ENCODE measurements at regions not wholly inside any gene's neighbourhood (a gene's known extent, or its start where the extent isn't known, plus 50 kb on each side); places are given as distances from the start of the nearest gene placed in this dataset.

DNA sequence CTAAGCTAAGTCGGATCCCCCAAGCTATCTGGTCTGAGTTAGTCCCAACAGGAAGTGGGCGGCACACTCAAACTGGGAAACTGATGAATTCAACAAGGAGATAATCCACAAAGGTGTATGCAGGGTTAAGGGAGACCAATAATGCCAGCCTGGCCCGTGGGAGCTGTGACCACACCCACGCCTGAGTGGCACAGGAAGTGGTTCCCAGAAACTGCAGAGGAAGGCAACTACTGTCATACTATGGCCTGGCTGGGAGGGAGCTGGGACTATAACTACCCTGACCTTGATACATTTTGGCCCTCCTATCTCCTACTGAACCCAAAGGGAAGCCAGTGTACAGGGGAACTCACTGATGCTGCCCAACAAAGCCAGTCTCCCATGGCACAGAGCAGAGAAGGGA, 85.5 kb upstream of the TDRD3 start:
- H2AFZ ChIP-seq (replicated peaks; ENCODE audit: low read length, poor library complexity): no peak overlapping the region
- dilution Hi-C loops (cut with HindIII; ENCODE audit: low sequenced_read_pairs, unreplicated experiment) (no loop called here), in situ Hi-C loops (cut with MboI; ENCODE audit: low sequenced_read_pairs) (no loop called here), intact Hi-C loops (cut with micrococcal nuclease) (loop anchor here (10.0 kb wide), 1 partner anchor 127 kb away; no protein-coding TSS in a partner anchor)
- BruUV-seq (replicated peaks): no TSS peak
- H3K36me3 ChIP-seq (ENCODE audit: control insufficient read depth, insufficient read depth, low read length): no peaks in the 10 kb centered on the region
- no peak overlapping the region for H4K8ac ChIP-seq (ENCODE audit: low read depth in 2 of 2, low read length in 2 of 2)
- POLR2A ChIA-PET (ENCODE audit: unreplicated experiment): no interaction called here
- no peak overlapping the region for H4K5ac ChIP-seq (ENCODE audit: low read depth, low read length)
- H3K27me3 ChIP-seq (ENCODE audit: control insufficient read depth, insufficient read depth, low read length): peaks cover 5% of the 10 kb centered on the region
- no peak overlapping the region for H2BK120ac ChIP-seq (ENCODE audit: low read depth, low read length)
- DNase-seq: no peak
- H3K14ac ChIP-seq (replicated peaks; ENCODE audit: low read depth, low read length): no peak overlapping the region
- no peak overlapping the region for H3K23ac ChIP-seq (ENCODE audit: low read depth, low read length)
- H2BK5ac ChIP-seq (ENCODE audit: low read depth, low read length, poor library complexity, severe bottlenecking): no peak overlapping the region
- no peak overlapping the region for H3K27ac ChIP-seq (ENCODE audit: insufficient read depth, low read length)
- H2BK15ac ChIP-seq (ENCODE audit: low read depth, low read length): no peak overlapping the region
- ATAC-seq (ENCODE audit: low read depth): no peak
- H2AK5ac ChIP-seq (ENCODE audit: low read depth, low read length): no peak overlapping the region
- H3K56ac ChIP-seq (ENCODE audit: extremely low read depth, insufficient read depth, low read length): no peak overlapping the region
- 100% methylated on average over 1 of the region's 4 CpGs; no CpG with 5 or more reads in 1 of the 2 experiments for WGBS, 2 experiments (ENCODE audit: extremely low coverage in 2 of 2, insufficient read length in 1 of 2)
- H2BK20ac ChIP-seq (ENCODE audit: low read depth, low read length): no peak overlapping the region
- H3K9ac ChIP-seq (ENCODE audit: low read depth, low read length): no peak overlapping the region
- TF ChIP-seq FOS (IDR thresholded peaks at IDR 0.05; ENCODE audit: low read depth, low read length) (no peak), CEBPB (IDR thresholded peaks at IDR 0.05; ENCODE audit: low read depth, low read length) (no peak), MAZ (IDR thresholded peaks at IDR 0.05; ENCODE audit: borderline replicate concordance, low read depth, low read length) (no peak), RCOR1 (IDR thresholded peaks at IDR 0.05; ENCODE audit: insufficient replicate concordance, low read length) (no peak), BHLHE40 (IDR thresholded peaks at IDR 0.05; ENCODE audit: low read depth, low read length) (no peak), RAD21 (IDR thresholded peaks at IDR 0.05; ENCODE audit: low read length) (no peak), MXI1 (IDR thresholded peaks at IDR 0.05; ENCODE audit: borderline replicate concordance, low read depth, low read length) (no peak), POLR2A (IDR thresholded peaks at IDR 0.05; ENCODE audit: low read depth, low read length) (no peak), MAFK (IDR thresholded peaks at IDR 0.05; ENCODE audit: low read depth, low read length) (no peak)
- TF ChIP-seq, protein P1, sequence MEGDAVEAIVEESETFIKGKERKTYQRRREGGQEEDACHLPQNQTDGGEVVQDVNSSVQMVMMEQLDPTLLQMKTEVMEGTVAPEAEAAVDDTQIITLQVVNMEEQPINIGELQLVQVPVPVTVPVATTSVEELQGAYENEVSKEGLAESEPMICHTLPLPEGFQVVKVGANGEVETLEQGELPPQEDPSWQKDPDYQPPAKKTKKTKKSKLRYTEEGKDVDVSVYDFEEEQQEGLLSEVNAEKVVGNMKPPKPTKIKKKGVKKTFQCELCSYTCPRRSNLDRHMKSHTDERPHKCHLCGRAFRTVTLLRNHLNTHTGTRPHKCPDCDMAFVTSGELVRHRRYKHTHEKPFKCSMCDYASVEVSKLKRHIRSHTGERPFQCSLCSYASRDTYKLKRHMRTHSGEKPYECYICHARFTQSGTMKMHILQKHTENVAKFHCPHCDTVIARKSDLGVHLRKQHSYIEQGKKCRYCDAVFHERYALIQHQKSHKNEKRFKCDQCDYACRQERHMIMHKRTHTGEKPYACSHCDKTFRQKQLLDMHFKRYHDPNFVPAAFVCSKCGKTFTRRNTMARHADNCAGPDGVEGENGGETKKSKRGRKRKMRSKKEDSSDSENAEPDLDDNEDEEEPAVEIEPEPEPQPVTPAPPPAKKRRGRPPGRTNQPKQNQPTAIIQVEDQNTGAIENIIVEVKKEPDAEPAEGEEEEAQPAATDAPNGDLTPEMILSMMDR (conservative IDR thresholded peaks at IDR 0.05; ENCODE audit: low read depth, low read length): no peak
- TF ChIP-seq, protein P2, sequence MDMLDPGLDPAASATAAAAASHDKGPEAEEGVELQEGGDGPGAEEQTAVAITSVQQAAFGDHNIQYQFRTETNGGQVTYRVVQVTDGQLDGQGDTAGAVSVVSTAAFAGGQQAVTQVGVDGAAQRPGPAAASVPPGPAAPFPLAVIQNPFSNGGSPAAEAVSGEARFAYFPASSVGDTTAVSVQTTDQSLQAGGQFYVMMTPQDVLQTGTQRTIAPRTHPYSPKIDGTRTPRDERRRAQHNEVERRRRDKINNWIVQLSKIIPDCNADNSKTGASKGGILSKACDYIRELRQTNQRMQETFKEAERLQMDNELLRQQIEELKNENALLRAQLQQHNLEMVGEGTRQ (IDR thresholded peaks at IDR 0.05; ENCODE audit: low read depth, low read length): no peak
- TF ChIP-seq, protein P3, sequence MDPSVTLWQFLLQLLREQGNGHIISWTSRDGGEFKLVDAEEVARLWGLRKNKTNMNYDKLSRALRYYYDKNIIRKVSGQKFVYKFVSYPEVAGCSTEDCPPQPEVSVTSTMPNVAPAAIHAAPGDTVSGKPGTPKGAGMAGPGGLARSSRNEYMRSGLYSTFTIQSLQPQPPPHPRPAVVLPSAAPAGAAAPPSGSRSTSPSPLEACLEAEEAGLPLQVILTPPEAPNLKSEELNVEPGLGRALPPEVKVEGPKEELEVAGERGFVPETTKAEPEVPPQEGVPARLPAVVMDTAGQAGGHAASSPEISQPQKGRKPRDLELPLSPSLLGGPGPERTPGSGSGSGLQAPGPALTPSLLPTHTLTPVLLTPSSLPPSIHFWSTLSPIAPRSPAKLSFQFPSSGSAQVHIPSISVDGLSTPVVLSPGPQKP (IDR thresholded peaks at IDR 0.05; ENCODE audit: borderline replicate concordance, low read depth, low read length): no peak
- H3K4me3 ChIP-seq (ENCODE audit: insufficient read depth, low read depth, low read length): no peak overlapping the region
- no peak overlapping the region for H3K4ac ChIP-seq (ENCODE audit: low read depth, low read length)
- CTCF ChIA-PET: no interaction called here
- H3K79me1 ChIP-seq (ENCODE audit: low read depth in 1 of 2, low read length in 2 of 2): no peaks in the 10 kb centered on the region
- no peak overlapping the region for H3K4me2 ChIP-seq (ENCODE audit: low read depth, low read length)
- H4K20me1 ChIP-seq (ENCODE audit: insufficient read depth, low read length): no peaks in the 10 kb centered on the region
- no peaks in the 10 kb centered on the region for H3K9me3 ChIP-seq (ENCODE audit: control insufficient read depth, insufficient read depth, low read length)
- H3K9me1 ChIP-seq (ENCODE audit: insufficient read depth, low read length): no peaks in the 10 kb centered on the region
- H4K91ac ChIP-seq (ENCODE audit: insufficient read depth, low read depth, low read length): no peak overlapping the region
- H2AK9ac ChIP-seq (replicated peaks; ENCODE audit: low read depth, low read length, poor library complexity): no peak overlapping the region
- H3K18ac ChIP-seq (ENCODE audit: low read depth, low read length): no peak overlapping the region
- H3K4me1 ChIP-seq (ENCODE audit: control insufficient read depth, insufficient read depth, low read length): no peaks in the 10 kb centered on the region

Measured in IMR-90 (cell line).